GM13976 (cell line): ENCODE measurements at regions not wholly inside any gene's neighbourhood (a gene's known extent, or its start where the extent isn't known, plus 50 kb on each side); places are given as distances from the start of the nearest gene placed in this dataset.

Source experiments
- DNase-seq: peaks from one replicate; pipeline ENCODE4 v3.0.0; 2012; ENCODE audit warnings: low spot score
- CTCF ChIP-seq: IDR thresholded peaks from 2 replicates; pipeline ENCODE4 v1.5.1; 2012; ENCODE audit warnings: borderline replicate concordance, mild to moderate bottlenecking; ENCODE audit not compliant: insufficient read depth; ENCODE audit errors: extremely low read depth, missing control alignments, control extremely low read depth
- in situ Hi-C: fragments of 300-500 bp; cut with MboI; formaldehyde crosslinking; loops from one replicate; pipeline ENCODE4 v1.12.0; 2022; ENCODE audit warnings: low sequenced_read_pairs, mixed read lengths, inconsistent platforms; ENCODE audit not compliant: unreplicated experiment

GRCh38 chr5:89844548-89844947, 565.0 kb downstream of the CETN3 start:
- DNase-seq: no peak
- no peak for TF ChIP-seq CTCF
- in situ Hi-C loops: no loop called here

- in situ Hi-C loops: no loop called here
- DNase-seq: no peak
- no peak for TF ChIP-seq CTCF
Observed at GRCh38 chr5:89842531-89842930, 567.0 kb downstream of the CETN3 start.

DNA sequence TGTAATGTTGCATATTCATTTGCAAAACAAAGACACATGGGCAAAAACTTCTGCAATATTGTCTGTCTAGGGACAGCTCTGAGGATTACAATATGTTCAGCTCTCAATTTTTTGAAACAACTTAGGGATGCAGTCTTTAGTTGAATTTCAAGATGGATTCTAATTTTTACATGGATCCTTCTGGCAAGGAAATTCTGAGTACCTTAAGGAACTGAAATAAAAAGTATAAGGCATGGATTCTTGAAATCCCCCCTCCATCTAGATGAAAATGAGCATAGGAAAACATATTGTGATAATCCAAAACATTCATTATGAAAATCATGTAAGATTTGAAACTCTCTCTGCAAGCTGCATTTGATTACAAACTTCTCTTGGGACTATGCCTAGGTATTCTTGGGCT, 568.6 kb downstream of the CETN3 start:
- DNase-seq: no peak
- no peak for TF ChIP-seq CTCF
- in situ Hi-C loops: no loop called here

DNA sequence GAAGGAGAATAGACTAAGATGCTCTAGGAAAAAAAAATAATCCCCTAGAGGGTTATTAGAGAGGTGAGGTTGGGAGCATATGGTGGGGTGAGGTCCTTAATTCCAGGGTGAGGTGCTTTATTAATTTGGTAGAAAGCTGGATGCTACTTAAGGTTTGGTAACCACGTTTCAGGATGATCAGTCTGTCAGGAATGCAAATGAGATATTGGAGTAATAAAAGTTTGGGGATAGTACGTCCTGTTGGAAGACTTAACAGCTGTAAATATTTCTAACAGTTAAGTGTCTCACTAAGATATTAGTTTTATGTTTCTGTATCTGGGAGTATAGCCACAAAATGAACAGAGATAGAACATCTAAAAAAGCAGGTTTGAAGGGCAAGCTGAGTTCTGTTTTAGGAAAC, 578.9 kb downstream of the CETN3 start:
- in situ Hi-C loops: no loop called here
- TF ChIP-seq CTCF: no peak
- DNase-seq: no peak

DNA sequence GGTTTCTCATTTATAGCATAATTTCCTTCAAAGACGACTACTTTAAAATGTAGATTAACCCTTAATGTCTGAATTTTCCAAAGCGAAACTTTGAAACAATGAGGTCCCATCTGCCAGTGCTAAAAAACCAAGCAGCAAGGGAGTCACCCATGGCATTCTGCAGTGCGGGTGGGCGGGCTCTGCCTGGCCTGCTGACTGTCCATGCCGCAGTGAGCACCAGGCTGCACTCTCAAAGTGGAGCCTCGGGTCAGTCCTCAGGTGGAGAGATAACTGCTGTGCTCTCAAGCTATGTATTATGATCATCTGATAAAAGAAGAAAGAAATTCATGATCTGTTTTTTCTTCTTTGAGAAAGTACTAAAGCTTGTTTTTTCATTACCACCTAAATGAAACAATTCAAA, 581.6 kb downstream of the CETN3 start:
- in situ Hi-C loops: no loop called here
- DNase-seq: no peak
- TF ChIP-seq CTCF: no peak

DNA sequence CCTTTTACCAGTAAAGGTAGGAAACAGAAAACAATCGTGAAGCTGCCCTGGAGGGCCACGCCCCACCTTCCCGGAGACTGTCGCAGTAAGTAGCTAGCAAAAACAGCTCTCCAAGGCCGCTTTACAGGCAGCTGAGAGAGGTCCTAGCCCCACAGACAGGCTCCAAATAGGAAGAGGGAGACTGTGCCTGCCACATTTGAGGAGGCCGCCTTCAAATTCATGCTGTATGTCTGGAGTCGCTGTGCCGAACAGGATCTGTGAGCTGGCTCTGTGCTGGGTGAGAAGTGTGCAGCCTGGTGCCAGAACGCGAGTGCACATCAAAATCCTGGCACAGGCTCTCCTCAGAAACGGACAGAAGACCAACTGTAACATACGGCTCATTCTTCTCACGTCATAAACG, 582.2 kb downstream of the CETN3 start:
- no peak for DNase-seq
- in situ Hi-C loops: no loop called here
- no peak for TF ChIP-seq CTCF

DNA sequence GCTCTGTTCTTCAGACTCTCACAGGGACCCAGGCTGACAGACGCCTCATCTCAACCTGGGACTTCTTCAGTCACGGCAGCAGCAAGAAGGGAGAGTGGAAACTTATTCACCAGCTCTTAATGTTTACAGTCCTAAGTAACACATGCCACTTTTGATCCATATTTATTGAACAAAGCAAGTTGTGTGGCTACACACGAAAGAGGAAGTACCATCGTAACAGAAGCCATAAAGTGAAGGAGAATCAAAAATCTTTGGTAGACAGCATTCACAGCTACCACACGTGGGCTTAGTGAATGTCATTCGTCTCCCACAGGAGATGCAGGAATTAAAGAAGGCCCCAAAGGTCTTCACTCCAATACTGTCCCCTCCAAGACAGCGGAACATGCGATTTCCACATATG, 582.6 kb downstream of the CETN3 start:
- DNase-seq: no peak
- no peak for TF ChIP-seq CTCF
- in situ Hi-C loops: no loop called here
